HG03175 (cell line): ENCODE measurements at regions not wholly inside any gene's neighbourhood (a gene's known extent, or its start where the extent isn't known, plus 50 kb on each side); places are given as distances from the start of the nearest gene placed in this dataset.

Source experiments
- ATAC-seq: cut with Tn5 transposase; IDR thresholded peaks from one replicate; pipeline ENCODE4 v1.9.1; 2021; ENCODE audit warnings: mild to moderate bottlenecking, moderate library complexity; ENCODE audit not compliant: unreplicated experiment

DNA sequence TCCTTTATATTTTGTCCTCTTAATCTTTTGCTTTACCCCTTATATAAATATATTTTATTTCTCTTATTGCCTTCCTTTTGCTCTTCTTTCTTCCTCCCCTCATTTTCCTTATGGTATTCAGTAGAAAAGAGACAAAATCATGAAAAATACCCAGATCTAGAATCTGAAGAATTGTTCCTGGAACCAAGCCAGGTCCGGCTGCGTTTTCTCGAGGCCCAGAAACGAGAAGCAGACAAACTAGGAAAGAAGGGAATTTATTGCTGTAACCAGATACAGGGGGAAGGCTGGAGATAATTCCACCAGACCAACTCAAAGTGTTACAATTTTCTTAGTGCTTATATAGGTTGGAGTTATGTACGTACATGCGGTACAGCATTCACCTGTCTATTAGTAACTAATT, 328.7 kb downstream of the GABRG1 start:
- no peak for ATAC-seq

DNA sequence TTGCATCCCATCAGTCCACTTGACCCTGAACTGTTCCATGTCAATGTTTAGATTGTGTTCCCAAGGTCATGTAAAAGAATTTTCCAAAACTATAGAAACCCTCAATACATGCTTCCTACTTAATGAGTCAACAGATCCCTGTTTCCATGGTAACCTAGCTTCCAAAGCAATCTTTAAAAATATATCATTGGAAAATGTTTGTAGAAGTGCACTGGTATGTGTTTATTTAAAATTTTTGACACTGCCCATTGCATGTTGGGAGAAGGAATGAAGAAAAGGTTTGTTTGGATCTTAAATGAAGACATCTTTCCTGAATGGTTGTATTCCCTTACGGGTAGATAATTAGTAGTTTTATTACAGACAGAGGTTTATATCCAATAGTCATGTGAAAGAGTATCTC, 345.3 kb downstream of the GABRG1 start:
- ATAC-seq, result no peak

DNA sequence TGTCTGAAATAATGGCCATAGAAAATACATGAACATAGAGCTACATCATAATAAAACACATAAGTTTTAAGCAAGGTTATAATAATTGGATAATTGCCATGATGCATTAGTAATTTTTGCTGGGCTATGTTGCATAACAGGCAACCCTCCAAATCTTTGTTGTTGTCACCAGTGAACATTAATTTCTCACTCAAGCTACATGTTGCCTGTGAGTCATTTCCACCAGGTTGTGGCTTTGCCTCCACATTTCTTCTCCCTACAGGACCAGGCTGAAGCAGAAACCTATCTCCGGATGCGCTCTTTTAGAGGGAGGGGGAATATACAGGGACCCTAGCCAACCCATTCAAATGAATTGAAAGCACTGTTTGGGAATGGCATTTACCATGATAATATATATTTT, 347.7 kb downstream of the GABRG1 start:
- ATAC-seq, result no peak

DNA sequence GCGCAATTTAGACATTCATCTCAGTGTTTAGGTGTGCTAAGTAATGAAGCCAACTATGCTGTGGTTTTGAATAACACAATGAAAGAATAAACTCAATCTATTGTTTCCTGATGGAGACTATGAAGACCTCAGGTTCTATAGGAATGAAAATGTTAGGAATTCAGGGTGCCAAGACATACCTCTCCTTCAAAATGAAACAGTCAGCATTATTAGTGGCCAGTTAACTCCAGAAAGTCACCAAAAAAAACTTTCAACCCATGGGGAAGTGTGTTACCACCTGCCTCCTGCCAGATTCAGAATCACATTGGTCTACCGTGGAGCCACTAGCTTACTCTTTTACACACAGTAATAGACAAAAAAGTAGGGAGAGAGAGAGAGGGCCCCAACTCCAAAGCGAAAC, 352.9 kb downstream of the GABRG1 start:
- no peak for ATAC-seq

DNA sequence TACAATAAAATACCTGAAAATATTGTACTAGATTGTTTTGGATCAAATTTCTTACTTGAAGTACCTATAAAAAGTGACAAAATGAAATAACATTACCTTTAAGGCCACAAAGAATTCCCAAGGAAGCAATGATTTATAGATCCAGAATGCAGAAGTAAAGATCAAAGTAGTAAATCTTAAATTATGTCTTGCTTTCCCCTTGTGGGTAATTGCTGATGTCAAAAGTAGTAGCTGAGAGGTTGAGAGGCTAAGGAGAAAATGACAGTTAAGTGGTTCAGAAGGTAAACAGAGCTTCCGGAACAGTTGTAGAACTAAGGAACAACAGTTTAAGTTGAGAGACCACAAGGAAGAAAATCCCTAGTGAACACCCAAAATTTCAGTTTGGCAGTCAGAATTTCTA, 358.3 kb downstream of the GABRG1 start:
- ATAC-seq, result no peak

DNA sequence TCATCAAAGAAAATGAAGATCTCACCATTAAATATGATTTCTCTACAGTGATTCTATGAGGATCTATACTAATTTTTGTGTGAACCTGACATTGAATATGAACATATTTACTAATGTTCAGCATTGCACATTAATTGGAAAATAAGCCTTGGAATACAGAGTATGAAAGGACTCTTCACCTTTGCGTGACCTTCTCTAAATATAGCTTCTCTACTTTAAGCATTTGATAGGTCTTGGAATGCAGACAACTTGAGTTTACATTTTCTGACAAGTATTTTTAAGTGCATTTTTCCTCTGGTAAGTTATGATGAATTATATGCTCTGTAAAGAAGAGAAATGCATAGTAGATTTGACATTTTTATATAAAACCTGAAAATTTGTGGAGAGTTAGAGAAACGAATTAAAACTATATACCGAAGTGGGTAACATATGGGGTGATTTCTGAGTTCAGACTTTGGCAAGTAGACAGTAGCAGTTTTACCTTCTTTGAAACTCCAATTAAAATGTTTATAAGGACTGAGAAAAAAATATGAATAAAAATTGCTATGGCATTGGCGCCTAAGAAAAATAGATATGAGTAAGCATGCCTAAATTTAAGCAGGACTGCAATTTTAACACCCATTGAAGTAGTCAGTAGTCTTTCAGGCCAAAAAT, 371.9 kb downstream of the GABRG1 start:
- no peak for ATAC-seq

DNA sequence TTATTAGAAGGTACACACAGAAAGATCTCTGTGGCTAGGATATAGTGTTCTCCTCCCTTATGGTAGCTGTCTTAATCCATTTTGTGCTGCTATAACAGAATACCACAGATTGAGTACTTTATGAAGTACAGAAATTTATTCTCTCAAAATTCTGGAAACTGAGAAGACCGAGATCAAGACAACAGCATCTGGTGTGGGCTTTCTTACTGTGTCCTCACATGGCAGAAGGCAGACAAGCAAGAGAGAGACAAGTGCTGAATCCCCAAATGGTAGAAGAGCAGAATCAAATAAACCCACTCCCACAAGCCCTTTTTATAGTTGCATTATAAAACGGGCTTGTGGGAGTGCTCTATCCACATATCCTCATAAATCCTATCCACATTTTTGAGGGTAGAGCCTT, 373.1 kb downstream of the GABRG1 start:
- no peak for ATAC-seq

DNA sequence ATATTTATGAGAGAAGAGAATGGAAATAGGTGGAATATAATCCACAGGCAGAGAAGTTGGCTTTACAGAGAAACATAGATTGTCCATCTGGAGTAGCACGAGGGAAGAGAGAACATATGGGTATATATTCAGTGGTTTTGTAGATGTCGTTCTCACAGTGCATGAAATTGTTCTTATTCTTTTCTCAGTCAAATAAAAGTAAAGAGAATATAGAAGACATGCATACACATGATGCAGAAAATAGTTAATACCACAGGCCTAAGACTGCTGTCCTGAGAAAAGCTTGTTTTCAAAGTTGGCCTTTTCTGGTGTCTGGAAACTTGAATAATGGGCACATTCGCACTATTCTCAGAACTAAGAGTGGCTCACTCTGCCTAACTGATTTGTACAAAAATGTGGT, 378.1 kb downstream of the GABRG1 start:
- ATAC-seq, result no peak

DNA sequence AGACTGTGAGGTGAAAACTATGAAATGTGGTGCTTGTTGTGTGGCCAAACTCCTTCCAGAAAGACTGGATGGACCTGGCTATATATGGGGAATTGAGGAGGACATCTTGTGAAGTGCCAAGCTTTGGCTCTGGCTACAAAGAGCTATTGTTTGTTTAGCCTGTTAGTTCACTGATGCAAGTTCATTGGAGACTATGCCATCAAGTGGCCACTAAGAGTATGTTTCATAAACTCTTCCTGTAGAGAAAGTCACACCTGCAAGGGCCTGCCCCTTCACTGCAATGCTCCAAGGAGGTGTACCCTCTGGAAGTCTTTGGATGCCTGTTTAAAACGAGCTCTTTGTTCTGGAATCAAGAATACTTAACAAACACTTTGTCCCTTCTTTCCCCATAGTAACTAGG, 382.0 kb downstream of the GABRG1 start:
- no peak for ATAC-seq

DNA sequence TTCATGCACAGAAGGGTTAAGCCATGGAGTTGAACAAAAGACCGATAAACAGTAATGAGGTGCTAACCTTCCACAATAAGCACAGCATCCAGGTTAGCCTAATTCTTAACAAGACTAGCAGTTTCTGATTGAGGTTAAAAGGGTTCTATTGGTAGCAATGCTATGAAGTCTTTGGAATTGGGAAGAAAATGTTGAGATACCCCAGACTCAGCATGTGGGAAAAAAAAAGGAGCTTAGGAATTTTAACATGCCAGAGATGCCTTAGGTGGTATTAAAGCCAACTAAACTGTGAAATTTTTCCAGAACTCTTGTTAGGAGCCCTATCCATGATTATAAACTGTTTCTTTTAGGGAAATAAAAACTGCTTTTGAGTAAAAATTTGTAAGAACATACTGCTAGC, 391.7 kb downstream of the GABRG1 start:
- no peak for ATAC-seq

DNA sequence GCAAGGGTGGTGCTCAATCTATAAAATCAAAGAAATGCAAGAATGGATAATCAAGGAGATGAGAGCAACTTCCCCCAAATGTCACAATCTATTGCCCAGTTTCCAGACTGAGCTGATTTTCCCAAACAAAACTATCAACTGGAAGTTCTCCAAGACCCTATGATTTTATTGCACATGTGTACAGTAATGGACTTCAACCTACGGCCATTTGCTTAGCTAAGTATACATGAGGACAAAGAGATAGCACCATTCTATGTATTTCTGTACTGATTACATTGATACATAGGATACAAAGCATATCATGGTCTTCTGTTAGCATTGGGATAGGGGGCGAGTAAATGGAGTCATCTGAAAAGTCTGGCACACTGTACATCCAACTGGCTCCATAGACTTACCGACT, 407.8 kb downstream of the GABRG1 start:
- no peak for ATAC-seq

DNA sequence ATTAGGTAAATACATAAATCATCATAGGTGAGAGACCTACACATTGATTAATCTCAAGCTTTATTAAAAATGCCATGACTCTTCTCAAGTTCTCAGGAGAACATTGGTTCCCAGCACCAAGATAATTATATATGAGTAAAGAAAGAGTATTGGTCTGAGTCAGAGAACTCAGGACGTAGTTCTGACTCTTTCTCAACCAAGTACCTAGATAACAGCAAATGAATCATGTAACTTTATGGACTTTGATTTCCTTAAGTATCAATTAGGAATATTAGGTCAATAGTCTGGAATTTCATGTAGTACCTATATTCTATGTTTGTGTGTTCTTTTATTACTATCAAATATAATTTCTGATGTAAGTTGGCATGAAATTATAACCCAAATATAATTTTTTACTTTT, 409.9 kb downstream of the GABRG1 start:
- ATAC-seq, result no peak

DNA sequence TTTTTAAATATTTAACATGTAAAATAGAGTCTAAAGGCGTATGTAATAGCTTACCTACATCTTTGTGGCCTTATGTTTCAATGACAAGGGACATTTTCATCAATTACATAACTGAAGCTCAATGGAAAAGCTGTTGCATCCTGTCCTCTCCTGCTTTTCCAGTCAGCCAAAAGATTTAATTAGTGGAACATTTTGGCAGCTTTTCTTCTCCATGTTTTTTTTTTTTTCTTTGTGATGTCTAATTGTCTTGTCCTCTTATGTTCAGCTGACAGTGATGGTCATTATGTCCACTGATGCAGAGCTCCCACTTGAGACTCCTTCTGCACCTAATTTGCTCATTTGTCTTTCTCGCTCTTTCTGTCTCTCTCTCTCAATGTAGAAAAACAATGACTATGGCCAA, 422.2 kb downstream of the GABRG1 start:
- ATAC-seq, result no peak

DNA sequence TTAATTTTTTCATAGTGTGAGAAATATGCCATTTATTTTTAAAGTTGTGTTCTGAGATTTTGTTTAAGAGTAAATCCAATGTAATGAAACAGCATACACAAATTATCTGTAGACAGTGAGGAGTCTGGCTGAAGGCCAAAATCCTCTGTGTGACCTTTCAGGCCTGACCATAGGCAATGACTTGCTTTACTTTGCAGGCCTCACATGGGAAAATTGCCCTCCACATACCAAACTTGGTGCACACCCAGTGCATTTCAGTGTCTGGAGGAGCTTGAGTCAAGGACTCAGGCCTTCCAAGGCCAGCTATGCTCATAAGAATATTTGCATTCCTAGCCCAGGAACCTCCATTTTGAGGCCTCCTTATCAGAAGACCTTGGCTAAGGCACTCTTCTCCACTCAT, 430.1 kb downstream of the GABRG1 start:
- no peak for ATAC-seq

DNA sequence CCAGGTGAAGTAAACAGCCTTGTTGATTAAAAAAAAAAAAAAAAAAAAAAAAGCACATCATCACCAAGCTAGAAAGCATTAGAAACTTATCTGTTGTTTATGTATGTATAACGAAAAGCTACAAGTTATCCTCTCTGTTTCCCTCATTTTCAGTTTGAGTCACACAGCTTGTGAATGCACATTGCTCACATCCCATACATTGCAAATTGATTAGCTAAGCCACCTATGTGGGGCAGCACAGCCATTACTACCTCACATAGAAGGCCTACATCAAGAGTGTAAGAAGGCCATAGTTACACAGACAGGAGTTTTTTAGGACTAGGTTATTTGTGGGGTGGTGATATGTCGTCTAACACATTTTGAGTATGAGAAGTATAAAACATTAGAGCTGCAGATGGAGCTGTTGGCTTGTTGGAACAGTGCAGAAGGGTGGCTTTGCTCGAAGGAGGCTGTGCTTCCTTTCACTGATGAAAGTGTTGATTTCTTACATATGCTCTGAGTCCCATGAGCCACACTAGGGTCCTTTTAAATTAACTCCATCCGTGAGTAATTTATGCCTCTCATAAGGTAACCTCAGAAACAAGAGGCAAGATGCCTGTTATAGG, 431.6 kb downstream of the GABRG1 start:
- ATAC-seq, result no peak

DNA sequence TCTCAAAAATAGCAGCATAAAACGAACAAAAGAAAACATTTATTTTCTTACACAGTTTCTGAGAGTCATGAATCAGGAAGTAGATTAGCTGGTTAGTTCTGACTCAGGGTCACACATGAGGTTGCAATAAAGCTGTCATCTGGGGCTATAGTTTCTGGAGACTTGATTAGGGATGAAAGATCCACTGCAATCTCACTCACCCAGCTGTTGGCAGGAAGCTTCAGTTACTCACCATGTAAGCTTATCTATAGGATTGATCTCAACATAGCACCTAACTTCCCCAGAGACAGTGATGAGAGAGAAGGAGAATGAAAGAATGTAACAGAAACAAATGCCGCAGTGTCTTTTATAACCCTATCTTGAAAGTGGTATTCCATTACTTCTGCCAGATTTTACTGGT, 435.5 kb downstream of the GABRG1 start:
- ATAC-seq, result no peak

DNA sequence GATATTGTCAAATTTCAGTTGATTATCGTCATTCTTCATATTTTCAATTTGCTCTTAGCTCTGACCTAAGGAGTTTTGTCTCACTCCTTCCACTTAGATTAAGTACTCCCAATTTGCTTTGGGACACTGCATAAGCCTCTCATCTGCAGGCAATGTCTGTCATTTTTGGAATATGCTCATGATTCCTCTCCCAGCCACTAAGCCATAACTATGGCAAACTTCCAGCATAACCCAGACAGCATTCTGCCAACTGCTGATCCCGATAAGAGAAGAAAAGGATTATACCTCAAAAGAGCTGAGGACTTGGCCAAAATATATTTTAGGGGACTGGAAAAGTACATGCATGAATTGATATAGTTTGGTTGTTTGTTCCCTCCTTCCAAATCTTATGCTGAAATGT, 444.4 kb downstream of the GABRG1 start:
- ATAC-seq, result no peak

DNA sequence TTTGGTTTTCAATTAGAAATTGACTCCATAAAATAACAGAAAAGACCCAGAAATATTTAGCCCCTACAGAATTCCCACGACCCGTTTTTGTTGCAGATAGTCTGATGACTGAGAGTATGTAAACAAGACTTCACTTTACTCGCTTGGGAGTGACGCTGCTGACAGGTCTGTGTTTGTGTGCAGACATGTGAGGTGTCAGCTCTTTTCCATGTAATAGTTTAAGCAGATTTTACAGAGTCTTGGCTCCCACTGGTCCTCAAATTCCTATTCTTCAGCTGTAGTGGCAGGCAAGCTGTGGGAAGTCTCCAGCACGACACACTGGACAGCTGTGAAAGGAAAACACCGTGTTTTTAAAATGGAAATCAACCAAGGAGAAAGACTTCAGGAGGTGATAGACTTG, 455.7 kb downstream of the GABRG1 start:
- no peak for ATAC-seq

DNA sequence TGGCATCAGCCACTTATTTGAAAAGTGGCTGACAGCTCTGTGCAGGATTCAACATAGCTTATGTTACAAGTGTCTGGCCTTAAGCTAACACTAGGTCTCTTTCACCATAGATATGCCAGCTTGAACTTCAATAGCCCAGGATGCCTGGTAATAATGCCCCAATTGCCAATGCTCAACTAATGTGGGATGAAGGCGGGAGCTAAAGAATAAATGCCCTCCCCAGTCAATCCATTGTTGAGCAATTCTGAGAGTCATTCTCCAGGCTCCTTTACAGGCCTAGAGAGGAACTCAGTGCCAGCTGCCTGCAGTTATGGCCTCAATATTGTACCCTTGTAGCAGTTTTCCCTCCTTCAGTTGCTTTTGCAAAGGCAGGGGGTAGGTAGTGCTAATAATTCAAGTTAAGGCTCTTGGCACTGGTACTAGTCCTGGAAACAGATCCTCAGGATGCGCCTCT, 460.2 kb downstream of the GABRG1 start:
- ATAC-seq, result no peak

DNA sequence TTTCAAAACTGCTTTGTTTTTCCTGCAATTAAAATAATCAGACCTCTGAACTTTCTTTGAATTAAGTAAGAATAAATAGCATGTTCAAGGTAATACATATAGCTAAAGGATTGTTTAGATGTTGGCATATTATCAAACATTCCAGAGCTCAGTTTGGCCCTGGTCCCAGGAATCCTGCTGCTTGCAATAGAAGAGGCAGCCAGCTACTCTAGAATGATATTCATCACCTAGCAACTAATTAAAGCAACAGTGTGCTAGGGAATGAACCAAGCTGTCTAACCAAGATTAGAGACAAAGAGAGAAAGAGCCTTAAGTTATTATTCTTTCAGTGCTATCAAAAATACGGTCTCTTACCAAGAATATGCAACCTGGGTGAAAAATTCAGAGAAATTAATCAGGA, 460.9 kb downstream of the GABRG1 start:
- no peak for ATAC-seq

DNA sequence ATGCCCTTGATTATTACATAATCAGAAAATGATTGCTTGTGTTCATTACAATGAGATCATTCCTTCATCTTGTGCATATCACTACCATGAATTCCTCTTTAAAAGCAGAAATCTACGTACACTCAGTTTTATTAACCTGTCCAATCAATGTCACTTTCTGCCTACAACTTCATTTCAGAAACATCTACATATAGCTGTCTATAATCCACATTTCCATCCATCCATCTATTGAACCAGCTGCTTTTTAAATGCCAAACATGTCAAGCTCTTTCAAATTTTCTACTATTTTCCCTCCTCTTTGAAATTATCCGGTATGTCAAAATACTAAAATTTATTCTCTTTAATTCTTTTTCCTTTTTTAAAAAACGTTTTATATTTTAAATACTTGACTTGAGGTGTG, 462.0 kb downstream of the GABRG1 start:
- ATAC-seq, result no peak

DNA sequence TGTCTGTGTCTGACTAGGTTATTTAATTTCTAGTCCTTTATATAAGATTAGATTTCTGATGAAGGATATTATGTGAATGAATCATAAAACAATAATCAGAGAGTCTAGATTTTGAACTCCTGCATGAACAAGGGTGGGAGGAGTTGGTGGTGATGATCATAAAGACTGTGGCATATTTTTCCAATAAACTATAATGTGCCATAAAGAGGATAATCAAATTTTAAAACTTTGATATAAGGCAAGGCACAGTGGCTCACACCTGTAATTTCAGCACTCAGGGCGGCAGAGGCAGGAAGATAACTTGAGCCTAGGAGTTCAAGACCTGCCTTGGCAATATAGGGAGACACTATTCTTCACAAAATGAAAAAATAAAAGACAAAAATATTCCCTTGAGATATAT, 473.3 kb downstream of the GABRG1 start:
- ATAC-seq, result no peak

DNA sequence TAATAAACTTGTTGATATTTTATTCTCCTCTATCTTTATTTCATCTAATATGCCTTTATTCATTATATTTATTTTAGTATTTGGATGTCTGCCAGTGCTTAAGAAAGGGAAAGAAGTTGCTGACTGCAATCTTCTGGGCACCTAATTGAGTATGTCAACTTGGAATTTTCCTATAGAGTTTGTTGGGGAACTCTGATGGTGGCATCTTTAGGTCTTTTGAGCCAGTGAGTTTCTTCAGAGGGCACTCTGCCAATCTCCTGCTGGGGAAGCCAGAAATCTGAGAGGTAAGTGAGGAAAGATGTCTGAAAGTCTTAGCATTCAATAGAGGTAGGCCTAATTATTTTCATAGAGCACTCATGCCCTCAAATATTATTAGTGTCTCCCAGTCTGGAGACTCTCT, 475.0 kb downstream of the GABRG1 start:
- ATAC-seq, result no peak
